ENCODE measurements at regions not wholly inside any gene's neighbourhood (a gene's known extent, or its start where the extent isn't known, plus 50 kb on each side); places are given as distances from the start of the nearest gene placed in this dataset.

- DNase-seq (ENCODE audit: low spot score) = no peak
- H3K27ac ChIP-seq = no peak overlapping the region
- H3K4me1 ChIP-seq = peaks cover 0 to 8% of the 10 kb centered on the region in 2 donors
- H3K27me3 ChIP-seq = no peaks in the 10 kb centered on the region
- H3K4me3 ChIP-seq = no peak overlapping the region
- TF ChIP-seq CTCF (IDR thresholded peaks at IDR 0.05) = no peak
- H3K9me3 ChIP-seq = no peaks in the 10 kb centered on the region
- no peaks in the 10 kb centered on the region for H3K36me3 ChIP-seq
Measured at GRCh38 chr4:112905728-112906127, 143.7 kb upstream of the ANK2 start.

GRCh38 chr4:112908511-112908910, 140.9 kb upstream of the ANK2 start:
- Histone ChIP-seq H3K4me1 (peaks cover 0 to 8% of the 10 kb centered on the region in 2 donors), H3K9me3 (no peaks in the 10 kb centered on the region), H3K4me3 (no peak overlapping the region), H3K27me3 (no peaks in the 10 kb centered on the region), H3K27ac (no peak overlapping the region), H3K36me3 (no peaks in the 10 kb centered on the region)
- no peak for DNase-seq (ENCODE audit: low spot score)
- TF ChIP-seq CTCF (IDR thresholded peaks at IDR 0.05) = no peak

GRCh38 chr4:112910109-112910736, 139.2 kb upstream of the ANK2 start:
- Histone ChIP-seq H3K36me3 (no peaks in the 10 kb centered on the region), H3K4me3 (peak overlapping the region; percentile 10 to 32), H3K4me1 (peaks cover 0 to 8% of the 10 kb centered on the region in 2 donors), H3K27ac (no peak overlapping the region), H3K9me3 (no peaks in the 10 kb centered on the region), H3K27me3 (no peaks in the 10 kb centered on the region)
- peak in 1 of 2 donors; percentile 22 for TF ChIP-seq CTCF (IDR thresholded peaks at IDR 0.05)
- no peak for DNase-seq (ENCODE audit: low spot score)

GRCh38 chr4:112916868-112917267, 132.6 kb upstream of the ANK2 start:
- H3K4me3 ChIP-seq = no peak overlapping the region
- H3K27me3 ChIP-seq = no peaks in the 10 kb centered on the region
- H3K27ac ChIP-seq = no peak overlapping the region
- no peaks in the 10 kb centered on the region for H3K9me3 ChIP-seq
- no peaks in the 10 kb centered on the region for H3K4me1 ChIP-seq
- DNase-seq (ENCODE audit: low spot score) = no peak
- no peaks in the 10 kb centered on the region for H3K36me3 ChIP-seq
- no peak for TF ChIP-seq CTCF (IDR thresholded peaks at IDR 0.05)

DNA sequence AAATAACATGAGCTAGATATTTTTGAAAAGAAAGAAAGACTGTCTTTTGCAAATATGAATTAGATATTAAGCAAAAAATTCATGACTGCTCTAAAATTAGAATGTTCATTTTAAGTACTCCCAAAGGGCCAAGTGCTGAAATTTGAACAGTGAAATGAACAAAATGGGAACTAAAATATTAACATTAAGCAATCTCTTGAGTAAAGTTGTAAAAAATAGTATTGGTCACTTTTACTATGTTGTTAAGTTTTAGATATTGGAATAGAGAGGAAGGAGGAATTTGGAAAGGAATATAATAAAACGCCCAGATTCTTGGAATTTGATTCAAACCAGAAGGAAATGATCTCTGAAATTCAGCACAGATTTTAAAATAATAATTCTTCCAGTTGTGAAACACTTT, 125.9 kb upstream of the ANK2 start:
- H3K27me3 ChIP-seq = no peaks in the 10 kb centered on the region
- no peaks in the 10 kb centered on the region for H3K9me3 ChIP-seq
- no peak overlapping the region for H3K27ac ChIP-seq
- no peaks in the 10 kb centered on the region for H3K36me3 ChIP-seq
- H3K4me3 ChIP-seq = no peak overlapping the region
- no peak for DNase-seq (ENCODE audit: low spot score)
- H3K4me1 ChIP-seq = peaks cover 0 to 18% of the 10 kb centered on the region in 2 donors
- no peak for TF ChIP-seq CTCF (IDR thresholded peaks at IDR 0.05)

DNA sequence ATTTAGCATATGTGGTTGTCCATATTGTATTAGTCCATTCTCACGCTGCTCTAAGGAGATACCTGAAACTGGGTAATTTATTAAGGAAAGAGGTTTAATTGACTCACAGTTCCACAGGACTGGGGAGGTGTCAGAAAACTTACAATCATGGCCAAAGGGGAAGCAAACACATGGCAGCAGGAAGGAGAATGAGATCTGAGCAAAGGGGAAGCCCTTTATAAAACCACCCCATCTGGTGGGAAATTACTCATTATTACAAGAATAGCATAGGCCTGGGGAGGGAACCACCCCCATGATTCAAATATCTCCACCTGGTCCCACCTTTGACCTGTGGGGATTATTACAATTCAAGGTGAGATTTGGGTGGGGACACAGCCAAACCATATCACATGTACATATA, 122.6 kb upstream of the ANK2 start:
- Histone ChIP-seq H3K4me1 (peaks cover 0 to 18% of the 10 kb centered on the region in 2 donors), H3K36me3 (no peaks in the 10 kb centered on the region), H3K27ac (no peak overlapping the region), H3K9me3 (no peaks in the 10 kb centered on the region), H3K27me3 (no peaks in the 10 kb centered on the region), H3K4me3 (no peak overlapping the region)
- TF ChIP-seq CTCF (IDR thresholded peaks at IDR 0.05) = no peak
- DNase-seq (ENCODE audit: low spot score) = no peak
